Tibial nerve (tissue), 4 donors: ENCODE measurements at regions not wholly inside any gene's neighbourhood (a gene's known extent, or its start where the extent isn't known, plus 50 kb on each side); places are given as distances from the start of the nearest gene placed in this dataset.

Experiments
- EP300 ChIP-seq, 2 donors: sonication (generic); formaldehyde crosslinking; IDR thresholded peaks; one replicate each; pipeline ENCODE4 v1.6.1; 2017; ENCODE audit warnings: antibody characterized with exemption in 2 of 2, mild to moderate bottlenecking in 1 of 2
- POLR2A ChIP-seq, 2 donors: fragments of 450-650 bp; IDR thresholded peaks; one replicate each; pipeline ENCODE4 v1.6.1; 2017; ENCODE audit warnings: antibody characterized with exemption in 2 of 2, mild to moderate bottlenecking in 2 of 2, moderate library complexity in 2 of 2
- TF ChIP-seq, protein P1 (sequence below), 5 experiments: fragments of 200-600 bp in 3 of 5; fragments of 450-650 bp in 2 of 5; sonication (generic) in 3 of 5; IDR thresholded peaks; one replicate each; pipeline ENCODE4 v1.5.1; 2016 to 2019; ENCODE audit warnings: antibody characterized with exemption in 5 of 5, mild to moderate bottlenecking in 3 of 5, moderate library complexity in 2 of 5

DNA sequence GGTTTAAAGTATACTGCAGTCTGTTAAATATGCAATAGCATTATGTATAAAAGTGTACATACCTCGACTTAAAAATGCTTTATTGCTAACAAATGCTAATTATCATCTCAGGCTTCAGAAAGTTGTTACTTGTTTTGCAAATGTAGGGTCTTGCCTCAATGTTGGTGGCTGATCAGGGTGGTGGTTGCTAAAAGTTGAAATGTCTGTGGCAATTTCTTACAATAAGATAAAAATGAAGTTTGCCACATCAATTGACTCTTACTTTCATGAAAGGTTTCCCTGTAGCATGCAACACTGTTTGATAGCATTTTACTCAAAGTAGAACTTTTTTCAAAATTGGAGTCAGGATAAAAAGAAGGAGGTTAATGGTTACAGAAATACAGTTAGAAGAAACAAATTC, 407.7 kb upstream of the OR4E1 start:
- TF ChIP-seq, protein P1, sequence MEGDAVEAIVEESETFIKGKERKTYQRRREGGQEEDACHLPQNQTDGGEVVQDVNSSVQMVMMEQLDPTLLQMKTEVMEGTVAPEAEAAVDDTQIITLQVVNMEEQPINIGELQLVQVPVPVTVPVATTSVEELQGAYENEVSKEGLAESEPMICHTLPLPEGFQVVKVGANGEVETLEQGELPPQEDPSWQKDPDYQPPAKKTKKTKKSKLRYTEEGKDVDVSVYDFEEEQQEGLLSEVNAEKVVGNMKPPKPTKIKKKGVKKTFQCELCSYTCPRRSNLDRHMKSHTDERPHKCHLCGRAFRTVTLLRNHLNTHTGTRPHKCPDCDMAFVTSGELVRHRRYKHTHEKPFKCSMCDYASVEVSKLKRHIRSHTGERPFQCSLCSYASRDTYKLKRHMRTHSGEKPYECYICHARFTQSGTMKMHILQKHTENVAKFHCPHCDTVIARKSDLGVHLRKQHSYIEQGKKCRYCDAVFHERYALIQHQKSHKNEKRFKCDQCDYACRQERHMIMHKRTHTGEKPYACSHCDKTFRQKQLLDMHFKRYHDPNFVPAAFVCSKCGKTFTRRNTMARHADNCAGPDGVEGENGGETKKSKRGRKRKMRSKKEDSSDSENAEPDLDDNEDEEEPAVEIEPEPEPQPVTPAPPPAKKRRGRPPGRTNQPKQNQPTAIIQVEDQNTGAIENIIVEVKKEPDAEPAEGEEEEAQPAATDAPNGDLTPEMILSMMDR (IDR thresholded peaks at IDR 0.05): no peak
- TF ChIP-seq EP300 (IDR thresholded peaks at IDR 0.05) (no peak), POLR2A (IDR thresholded peaks at IDR 0.05) (no peak)
